C4-2B (cell line): ENCODE measurements at regions not wholly inside any gene's neighbourhood (a gene's known extent, or its start where the extent isn't known, plus 50 kb on each side); places are given as distances from the start of the nearest gene placed in this dataset.

Experiments
- CTCF ChIP-seq: fragments of 450-650 bp; conservative IDR thresholded peaks from 2 replicates; pipeline ENCODE4 v1.5.1; 2017; ENCODE audit warnings: mild to moderate bottlenecking
- ZFX ChIP-seq: fragments of 450-650 bp; IDR thresholded peaks from 2 replicates; pipeline ENCODE4 v1.6.1; 2017

GRCh38 chr1:2962946-2963345 is 58.3 kb upstream of the ACTRT2 start:
- TF ChIP-seq CTCF (no peak), ZFX (no peak)
